A673 (cell line): ENCODE measurements at regions not wholly inside any gene's neighbourhood (a gene's known extent, or its start where the extent isn't known, plus 50 kb on each side); places are given as distances from the start of the nearest gene placed in this dataset.

Source experiments
- EZH2 ChIP-seq: fragments of 200-600 bp; sonication (generic); IDR thresholded peaks from 2 replicates; pipeline ENCODE4 v1.6.1; 2017; ENCODE audit warnings: borderline replicate concordance, low read depth, mild to moderate bottlenecking, mixed read lengths, antibody characterized with exemption, low read length; ENCODE audit not compliant: poor library complexity, severe bottlenecking
- TF ChIP-seq, protein P1 (sequence below): fragments of 300-800, 200-600 bp; sonication (generic); conservative IDR thresholded peaks from 2 replicates; pipeline ENCODE4 v1.5.1; 2017; ENCODE audit warnings: low read depth, mild to moderate bottlenecking, antibody characterized with exemption, low read length, moderate library complexity, mixed read lengths

DNA sequence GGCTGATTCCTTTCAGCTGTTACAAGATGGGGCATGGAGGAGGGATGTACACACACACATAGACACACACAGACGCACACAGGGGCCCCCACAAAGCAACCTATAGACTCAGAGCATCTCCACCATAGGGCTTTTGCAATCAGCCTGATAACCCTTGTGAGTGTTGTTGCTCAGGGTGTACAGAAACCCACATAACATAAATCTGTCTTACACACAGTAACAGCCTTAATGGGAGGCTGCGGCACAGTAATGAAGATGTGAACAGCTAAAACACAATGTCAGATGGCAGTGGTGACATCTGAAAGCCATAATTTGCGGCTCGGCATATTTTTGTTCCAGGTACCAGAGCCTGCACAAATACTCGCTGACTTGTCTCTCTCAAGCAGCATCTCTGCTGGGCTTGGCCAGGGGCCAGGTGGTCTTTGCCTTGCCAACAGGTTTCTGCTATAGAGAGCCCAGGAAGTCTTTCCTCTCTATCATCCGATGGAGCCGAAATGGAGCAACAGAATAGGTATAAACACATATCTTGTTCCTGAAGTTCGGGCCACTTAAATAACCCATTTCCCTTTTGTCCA, 357.2 kb upstream of the GATB start:
- TF ChIP-seq, protein P1, sequence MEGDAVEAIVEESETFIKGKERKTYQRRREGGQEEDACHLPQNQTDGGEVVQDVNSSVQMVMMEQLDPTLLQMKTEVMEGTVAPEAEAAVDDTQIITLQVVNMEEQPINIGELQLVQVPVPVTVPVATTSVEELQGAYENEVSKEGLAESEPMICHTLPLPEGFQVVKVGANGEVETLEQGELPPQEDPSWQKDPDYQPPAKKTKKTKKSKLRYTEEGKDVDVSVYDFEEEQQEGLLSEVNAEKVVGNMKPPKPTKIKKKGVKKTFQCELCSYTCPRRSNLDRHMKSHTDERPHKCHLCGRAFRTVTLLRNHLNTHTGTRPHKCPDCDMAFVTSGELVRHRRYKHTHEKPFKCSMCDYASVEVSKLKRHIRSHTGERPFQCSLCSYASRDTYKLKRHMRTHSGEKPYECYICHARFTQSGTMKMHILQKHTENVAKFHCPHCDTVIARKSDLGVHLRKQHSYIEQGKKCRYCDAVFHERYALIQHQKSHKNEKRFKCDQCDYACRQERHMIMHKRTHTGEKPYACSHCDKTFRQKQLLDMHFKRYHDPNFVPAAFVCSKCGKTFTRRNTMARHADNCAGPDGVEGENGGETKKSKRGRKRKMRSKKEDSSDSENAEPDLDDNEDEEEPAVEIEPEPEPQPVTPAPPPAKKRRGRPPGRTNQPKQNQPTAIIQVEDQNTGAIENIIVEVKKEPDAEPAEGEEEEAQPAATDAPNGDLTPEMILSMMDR: no peak
- no peak for TF ChIP-seq EZH2
